IMR-90 (cell line): ENCODE measurements at regions not wholly inside any gene's neighbourhood (a gene's known extent, or its start where the extent isn't known, plus 50 kb on each side); places are given as distances from the start of the nearest gene placed in this dataset.

ENCODE experiments used
- ATAC-seq: fragments of 200-7000 bp; cut with Tn5 transposase; 2 replicates; pipeline ENCODE4 v1.9.1; 2020; ENCODE audit warnings: low read depth, mild to moderate bottlenecking, moderate library complexity
- BruUV-seq: library from RNA; stranded (reverse); fragments of 400-500 nt; replicated peaks from 2 replicates; lab custom pipeline; 2021; lab: Mats Ljungman, UMichigan
- CTCF ChIA-PET: fragments of 300-600 bp; formaldehyde crosslinking; extraction: SDS; loops from one replicate; lab custom pipeline; 2021; ENCODE audit warnings: antibody characterized with exemption; lab: Yijun Ruan, JAX
- POLR2A ChIA-PET: fragments of 300-600 bp; sonication (Branson Sonifier 250); formaldehyde crosslinking; loops from one replicate; lab custom pipeline; 2022; ENCODE audit warnings: antibody characterized with exemption; ENCODE audit not compliant: unreplicated experiment; lab: Charles Lee
- DNase-seq: peaks from one replicate; pipeline ENCODE4 v3.0.0; 2013
- H2AFZ ChIP-seq: replicated peaks from 2 replicates; pipeline ENCODE3; 2013; ENCODE audit warnings: low read length, mild to moderate bottlenecking; ENCODE audit not compliant: poor library complexity
- H2AK5ac ChIP-seq: 2 replicates; pipeline ENCODE4 v1.6.1; 2013; ENCODE audit warnings: low read depth, low read length, inconsistent platforms
- H2AK9ac ChIP-seq: replicated peaks from 2 replicates; pipeline ENCODE3; 2013; ENCODE audit warnings: mild to moderate bottlenecking, low read depth, low read length, moderate library complexity; ENCODE audit not compliant: poor library complexity
- H2BK120ac ChIP-seq: 2 replicates; pipeline ENCODE4 v1.6.1; 2013; ENCODE audit warnings: low read depth, low read length, inconsistent platforms
- H2BK15ac ChIP-seq: 3 replicates; pipeline ENCODE4 v1.6.1; 2013; ENCODE audit warnings: low read depth, low read length, inconsistent platforms
- H2BK20ac ChIP-seq: 2 replicates; pipeline ENCODE4 v1.6.1; 2013; ENCODE audit warnings: low read depth, mild to moderate bottlenecking, inconsistent platforms, low read length, moderate library complexity
- H2BK5ac ChIP-seq: 2 replicates; pipeline ENCODE4 v1.6.1; 2013; ENCODE audit warnings: mild to moderate bottlenecking, low read depth, low read length, inconsistent platforms; ENCODE audit not compliant: poor library complexity, severe bottlenecking
- H3K14ac ChIP-seq: replicated peaks from 2 replicates; pipeline ENCODE4 v1.6.1; 2013; ENCODE audit warnings: low read depth, low read length, inconsistent platforms
- H3K18ac ChIP-seq: 2 replicates; pipeline ENCODE4 v1.6.1; 2013; ENCODE audit warnings: low read depth, low read length, control low read depth
- H3K23ac ChIP-seq: 2 replicates; pipeline ENCODE4 v1.6.1; 2013; ENCODE audit warnings: low read depth, low read length, inconsistent platforms
- H3K27ac ChIP-seq: 2 replicates; pipeline ENCODE4 v1.5.1; 2013; ENCODE audit warnings: mild to moderate bottlenecking, control low read depth, low read length; ENCODE audit not compliant: insufficient read depth
- H3K27me3 ChIP-seq: 2 replicates; pipeline ENCODE4 v1.6.1; 2013; ENCODE audit warnings: low read length; ENCODE audit not compliant: control insufficient read depth, insufficient read depth
- H3K36me3 ChIP-seq: 2 replicates; pipeline ENCODE4 v1.6.1; 2013; ENCODE audit warnings: low read length, mixed read lengths; ENCODE audit not compliant: control insufficient read depth, insufficient read depth
- H3K4ac ChIP-seq: 2 replicates; pipeline ENCODE4 v1.6.1; 2013; ENCODE audit warnings: low read depth, low read length, inconsistent platforms
- H3K4me1 ChIP-seq: 2 replicates; pipeline ENCODE4 v1.6.1; 2013; ENCODE audit warnings: low read length, mixed read lengths; ENCODE audit not compliant: control insufficient read depth, insufficient read depth
- H3K4me2 ChIP-seq: 2 replicates; pipeline ENCODE4 v1.6.1; 2013; ENCODE audit warnings: low read depth, mild to moderate bottlenecking, control low read depth, low read length, moderate library complexity
- H3K4me3 ChIP-seq: 2 replicates; pipeline ENCODE4 v1.5.1; 2013; ENCODE audit warnings: low read depth, mild to moderate bottlenecking, control low read depth, low read length, moderate library complexity; ENCODE audit not compliant: insufficient read depth
- H3K56ac ChIP-seq: 2 replicates; pipeline ENCODE4 v1.6.1; 2013; ENCODE audit warnings: low read length, inconsistent platforms; ENCODE audit not compliant: insufficient read depth; ENCODE audit errors: extremely low read depth
- H3K79me1 ChIP-seq, 2 experiments: 2 replicates each; pipeline ENCODE4 v1.6.1; 2013; ENCODE audit warnings: low read length in 2 of 2, inconsistent platforms in 1 of 2, low read depth in 1 of 2
- H3K9ac ChIP-seq: 2 replicates; pipeline ENCODE4 v1.6.1; 2013; ENCODE audit warnings: low read depth, low read length, control low read depth
- H3K9me1 ChIP-seq: 2 replicates; pipeline ENCODE4 v1.6.1; 2013; ENCODE audit warnings: low read length, inconsistent platforms; ENCODE audit not compliant: insufficient read depth
- H3K9me3 ChIP-seq: 2 replicates; pipeline ENCODE4 v1.6.1; 2013; ENCODE audit warnings: low read length; ENCODE audit not compliant: control insufficient read depth, insufficient read depth
- H4K20me1 ChIP-seq: 2 replicates; pipeline ENCODE4 v1.6.1; 2013; ENCODE audit warnings: low read length, inconsistent platforms; ENCODE audit not compliant: insufficient read depth
- H4K5ac ChIP-seq: 2 replicates; pipeline ENCODE4 v1.6.1; 2013; ENCODE audit warnings: mild to moderate bottlenecking, low read depth, low read length, control low read depth
- H4K8ac ChIP-seq, 2 experiments: 2 replicates each; pipeline ENCODE4 v1.6.1; 2013; ENCODE audit warnings: low read depth in 2 of 2, low read length in 2 of 2, control low read depth in 1 of 2, inconsistent platforms in 1 of 2
- H4K91ac ChIP-seq: 2 replicates; pipeline ENCODE4 v1.6.1; 2013; ENCODE audit warnings: low read depth, low read length, inconsistent platforms; ENCODE audit not compliant: insufficient read depth
- CEBPB ChIP-seq: IDR thresholded peaks from 2 replicates; pipeline ENCODE4 v1.6.1; 2012; ENCODE audit warnings: low read depth, low read length, improper control_type of control experiment
- FOS ChIP-seq: fragments of 150-350 bp; IDR thresholded peaks from 2 replicates; pipeline ENCODE4 v1.6.1; 2016; ENCODE audit warnings: low read depth, low read length
- MAFK ChIP-seq: IDR thresholded peaks from 2 replicates; pipeline ENCODE4 v1.6.1; 2012; ENCODE audit warnings: low read depth, low read length, improper control_type of control experiment
- MAZ ChIP-seq: IDR thresholded peaks from 2 replicates; pipeline ENCODE4 v1.6.1; 2012; ENCODE audit warnings: low read depth, mild to moderate bottlenecking, low read length, improper control_type of control experiment, moderate library complexity, borderline replicate concordance
- MXI1 ChIP-seq: IDR thresholded peaks from 2 replicates; pipeline ENCODE4 v1.6.1; 2012; ENCODE audit warnings: low read depth, mild to moderate bottlenecking, low read length, moderate library complexity, borderline replicate concordance
- WGBS, 2 experiments: methylation state at CpG; one replicate each; pipeline versions ENCODE4 v1.1.5 to v1.1.7; 2013; ENCODE audit warnings: missing lambda C conversion rate in 2 of 2; ENCODE audit not compliant: insufficient read length in 1 of 2; ENCODE audit errors: extremely low coverage in 2 of 2; 5-methylcytosine and 5-hydroxymethylcytosine counted together
- dilution Hi-C: fragments of 300-500 bp; cut with HindIII; formaldehyde crosslinking; loops from one replicate; pipeline ENCODE4 v1.14.3; 2018; ENCODE audit warnings: low sequenced_read_pairs; ENCODE audit not compliant: unreplicated experiment
- in situ Hi-C: fragments of 300-500 bp; cut with MboI; formaldehyde crosslinking; loops from 3 replicates; pipeline ENCODE4 v1.14.3; 2019; ENCODE audit warnings: low sequenced_read_pairs, inconsistent platforms, mixed read lengths
- intact Hi-C: fragments of 100-400 bp; cut with micrococcal nuclease; formaldehyde crosslinking; loops from 2 replicates; pipeline ENCODE4 v1.10.0; 2022
- TF ChIP-seq, protein P1 (sequence below): fragments of 150-350 bp; IDR thresholded peaks from 2 replicates; pipeline ENCODE4 v1.6.1; 2017; ENCODE audit warnings: mild to moderate bottlenecking, antibody characterized with exemption, low read length, low read depth

- H3K79me1 ChIP-seq, result no peaks in the 10 kb centered on the region
Measured at GRCh38 chr19:8915997-8916396, 83.8 kb downstream of the MBD3L1 start.

More at GRCh38 chr19:8915997-8916396, 83.8 kb downstream of the MBD3L1 start:
- TF ChIP-seq FOS (no peak), MXI1 (no peak), MAFK (no peak), MAZ (no peak), CEBPB (no peak)
- TF ChIP-seq, protein P1, sequence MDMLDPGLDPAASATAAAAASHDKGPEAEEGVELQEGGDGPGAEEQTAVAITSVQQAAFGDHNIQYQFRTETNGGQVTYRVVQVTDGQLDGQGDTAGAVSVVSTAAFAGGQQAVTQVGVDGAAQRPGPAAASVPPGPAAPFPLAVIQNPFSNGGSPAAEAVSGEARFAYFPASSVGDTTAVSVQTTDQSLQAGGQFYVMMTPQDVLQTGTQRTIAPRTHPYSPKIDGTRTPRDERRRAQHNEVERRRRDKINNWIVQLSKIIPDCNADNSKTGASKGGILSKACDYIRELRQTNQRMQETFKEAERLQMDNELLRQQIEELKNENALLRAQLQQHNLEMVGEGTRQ, result no peak
- CTCF ChIA-PET, result no interaction called here
- POLR2A ChIA-PET, result no interaction called here
- in situ Hi-C loops (no loop called here), intact Hi-C loops (no loop called here), dilution Hi-C loops (no loop called here)
- H3K4ac ChIP-seq, result no peak overlapping the region
- no peak overlapping the region for H2AFZ ChIP-seq
- no peak overlapping the region for H3K23ac ChIP-seq
- no peak overlapping the region for H2BK120ac ChIP-seq
- H3K4me1 ChIP-seq, result no peaks in the 10 kb centered on the region
- H4K8ac ChIP-seq, result no peak overlapping the region
- H2BK15ac ChIP-seq, result no peak overlapping the region
- no peaks in the 10 kb centered on the region for H3K9me1 ChIP-seq
- no peak overlapping the region for H3K18ac ChIP-seq
- peaks cover 30% of the 10 kb centered on the region for H3K9me3 ChIP-seq
- no peak overlapping the region for H4K91ac ChIP-seq
- 36 to 100% methylated on average over 1 to 3 of the region's 4 CpGs for WGBS, 2 experiments
- H3K9ac ChIP-seq, result no peak overlapping the region
- H4K5ac ChIP-seq, result no peak overlapping the region
- H3K36me3 ChIP-seq, result no peaks in the 10 kb centered on the region
- H3K4me2 ChIP-seq, result no peak overlapping the region
- no peak overlapping the region for H2BK5ac ChIP-seq
- H3K56ac ChIP-seq, result no peak overlapping the region
- H3K27ac ChIP-seq, result no peak overlapping the region
- H3K14ac ChIP-seq, result no peak overlapping the region
- no peak overlapping the region for H3K4me3 ChIP-seq
- H3K27me3 ChIP-seq, result no peaks in the 10 kb centered on the region
- no peak overlapping the region for H2AK5ac ChIP-seq
- DNase-seq, result no peak
- H2BK20ac ChIP-seq, result no peak overlapping the region
- no TSS peak for BruUV-seq
- no peak for ATAC-seq
- H2AK9ac ChIP-seq, result no peak overlapping the region
- H4K20me1 ChIP-seq, result no peaks in the 10 kb centered on the region
